ENCODE measurements at regions not wholly inside any gene's neighbourhood (a gene's known extent, or its start where the extent isn't known, plus 50 kb on each side); places are given as distances from the start of the nearest gene placed in this dataset.
A peak's percentile ranks its signal among the peaks of the same experiment; 100 is the strongest.

GRCh38 chr1:234554218-234554697 lies 55.7 kb downstream of the IRF2BP2 start:
- DNase-seq: no peak

DNA sequence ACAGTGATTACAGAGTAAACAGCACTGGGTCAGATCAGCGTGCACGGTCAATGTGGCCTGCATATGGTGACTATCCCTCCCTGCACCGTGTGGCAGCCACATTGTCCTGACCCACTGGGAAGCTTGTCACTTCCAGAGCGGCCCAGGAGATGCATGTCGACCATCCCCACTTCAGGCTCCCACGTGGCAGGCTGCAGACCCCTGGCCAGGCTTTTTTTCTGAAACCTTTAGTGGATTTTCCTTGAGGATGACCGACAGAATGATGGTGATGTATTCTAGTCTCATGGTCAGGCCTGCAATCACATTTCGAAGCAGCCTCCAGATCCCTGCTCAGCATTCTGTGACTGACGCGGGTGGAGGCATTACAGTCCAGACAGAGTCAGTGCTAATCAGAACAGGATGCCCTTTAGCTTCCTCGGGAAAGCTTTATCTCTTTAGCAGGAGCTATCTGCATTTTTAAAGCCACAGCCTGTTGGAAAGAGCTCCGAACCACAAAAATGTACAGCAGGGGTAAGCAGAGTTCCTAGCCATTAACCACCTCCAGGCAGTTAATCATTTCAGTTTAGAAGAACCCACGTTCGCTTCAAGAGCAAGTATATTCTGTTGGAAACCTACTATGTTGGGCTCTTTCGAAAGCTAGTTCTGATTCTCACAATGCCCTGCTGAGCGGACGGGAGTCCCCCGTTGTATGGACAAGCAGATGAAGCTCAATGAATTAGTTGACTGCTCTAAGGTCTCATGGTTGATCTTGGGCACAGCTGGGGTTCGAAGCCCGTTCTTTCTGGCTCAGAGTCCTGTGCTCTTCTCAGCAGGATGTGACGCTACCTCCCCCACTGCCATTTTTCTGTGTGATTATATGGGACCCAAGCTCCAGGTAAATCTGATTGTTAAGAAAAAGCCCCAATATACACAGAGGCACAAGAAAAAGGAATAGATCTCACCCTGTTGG lies 56.5 kb downstream of the IRF2BP2 start:
- no peak for DNase-seq

- DNase-seq: no peak
Observed at GRCh38 chr1:234551032-234551378, 59.0 kb downstream of the IRF2BP2 start.

GRCh38 chr1:234550341-234551031 lies 59.5 kb downstream of the IRF2BP2 start:
- DNase-seq: no peak

DNA sequence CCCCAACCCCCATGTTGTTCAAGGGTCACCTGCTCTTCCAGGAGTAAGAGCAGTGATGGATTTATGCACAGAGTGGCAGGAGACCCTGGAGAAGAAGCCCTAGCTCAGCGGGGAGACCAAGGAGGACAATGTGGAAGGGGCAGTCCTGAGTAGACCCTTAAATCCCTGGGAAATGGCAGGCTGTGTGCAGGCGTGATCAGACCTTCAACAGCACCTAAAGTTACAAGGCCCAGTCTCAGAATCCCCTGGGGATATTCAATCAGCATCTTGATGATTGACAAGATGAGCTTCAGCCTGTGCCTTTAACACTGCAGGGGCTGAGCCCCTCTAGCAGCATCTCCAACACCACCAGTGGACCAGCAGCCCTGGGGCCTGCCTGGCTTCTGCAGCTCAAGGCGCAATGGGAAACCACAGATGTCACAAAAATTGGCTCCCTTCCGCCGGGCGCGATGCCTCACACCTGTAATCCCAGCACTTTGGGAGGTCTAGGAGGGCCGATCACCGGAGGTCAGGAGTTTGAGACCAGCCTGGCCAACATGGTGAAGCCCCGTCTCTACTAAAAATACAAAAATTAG lies 60.4 kb downstream of the IRF2BP2 start:
- DNase-seq: no peak

- DNase-seq: no peak
Observed at GRCh38 chr1:234546890-234547788, 62.8 kb downstream of the IRF2BP2 start.

GRCh38 chr1:234546387-234546704 lies 63.6 kb downstream of the IRF2BP2 start:
- DNase-seq: no peak

GRCh38 chr1:234545517-234546386 lies 64.2 kb downstream of the IRF2BP2 start:
- DNase-seq: no peak

GRCh38 chr1:234544087-234544579 lies 65.2 kb upstream of the TARBP1 start:
- DNase-seq: peak; percentile 79

DNA sequence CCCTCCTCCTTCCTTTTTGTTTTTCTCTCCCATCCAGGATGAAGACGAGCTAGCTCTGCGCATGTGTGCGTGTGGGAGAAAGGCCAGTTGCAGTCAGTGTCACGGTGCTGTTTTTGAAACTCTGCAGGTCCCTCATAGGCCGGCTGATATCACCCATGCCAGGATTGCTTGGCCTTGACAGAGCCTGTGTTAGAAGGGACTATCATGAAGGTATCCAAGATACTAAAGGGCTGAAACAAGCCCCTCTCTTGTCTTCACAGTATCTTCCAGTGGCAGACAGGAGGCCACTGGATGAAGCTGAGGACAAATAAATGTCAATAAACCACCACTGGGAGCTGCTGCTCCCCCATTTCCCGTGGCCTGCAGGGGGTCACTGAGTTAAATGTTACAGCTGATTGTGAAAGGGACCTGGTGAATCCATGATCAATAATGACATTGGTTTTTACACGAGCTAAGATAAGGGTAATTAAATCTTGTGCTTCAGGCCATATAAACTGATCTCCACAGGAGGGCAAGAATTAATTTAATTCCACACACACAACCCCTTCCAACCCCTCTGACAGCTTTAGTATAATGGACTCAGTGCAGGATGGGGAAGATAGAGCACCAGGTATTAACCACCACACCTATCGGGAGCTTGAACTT lies 64.6 kb upstream of the TARBP1 start:
- DNase-seq: no peak

DNA sequence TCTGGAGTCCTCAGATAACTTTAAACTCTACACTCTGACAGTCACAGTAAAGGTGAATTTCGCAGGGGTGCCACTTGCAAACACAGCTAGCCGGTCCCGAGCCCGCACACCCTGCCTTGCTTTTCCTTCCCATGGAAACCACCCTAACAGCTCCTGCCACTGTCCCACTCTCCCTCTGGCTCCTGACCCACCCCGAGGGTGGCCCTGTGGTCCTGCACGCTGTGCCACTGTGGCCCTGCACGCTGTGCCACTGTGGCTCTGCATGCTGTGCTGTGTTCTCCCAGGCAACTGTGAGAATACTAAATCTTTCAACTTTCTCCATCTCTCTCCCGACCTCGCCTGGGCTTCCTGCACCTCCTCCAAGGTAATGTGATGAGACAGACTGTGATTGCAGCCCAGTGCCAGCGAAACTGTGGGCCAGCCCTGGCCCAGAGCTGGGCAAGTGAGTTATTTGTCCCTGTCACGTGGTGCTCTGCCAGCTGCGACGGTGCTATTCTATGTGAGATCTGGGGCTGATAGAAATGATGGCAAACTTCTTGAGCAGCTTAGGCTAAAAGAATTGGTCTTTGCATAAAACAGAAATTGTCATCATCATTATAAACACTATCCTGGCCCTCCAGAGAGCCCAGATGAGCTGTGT lies 63.4 kb upstream of the TARBP1 start:
- DNase-seq: no peak

DNA sequence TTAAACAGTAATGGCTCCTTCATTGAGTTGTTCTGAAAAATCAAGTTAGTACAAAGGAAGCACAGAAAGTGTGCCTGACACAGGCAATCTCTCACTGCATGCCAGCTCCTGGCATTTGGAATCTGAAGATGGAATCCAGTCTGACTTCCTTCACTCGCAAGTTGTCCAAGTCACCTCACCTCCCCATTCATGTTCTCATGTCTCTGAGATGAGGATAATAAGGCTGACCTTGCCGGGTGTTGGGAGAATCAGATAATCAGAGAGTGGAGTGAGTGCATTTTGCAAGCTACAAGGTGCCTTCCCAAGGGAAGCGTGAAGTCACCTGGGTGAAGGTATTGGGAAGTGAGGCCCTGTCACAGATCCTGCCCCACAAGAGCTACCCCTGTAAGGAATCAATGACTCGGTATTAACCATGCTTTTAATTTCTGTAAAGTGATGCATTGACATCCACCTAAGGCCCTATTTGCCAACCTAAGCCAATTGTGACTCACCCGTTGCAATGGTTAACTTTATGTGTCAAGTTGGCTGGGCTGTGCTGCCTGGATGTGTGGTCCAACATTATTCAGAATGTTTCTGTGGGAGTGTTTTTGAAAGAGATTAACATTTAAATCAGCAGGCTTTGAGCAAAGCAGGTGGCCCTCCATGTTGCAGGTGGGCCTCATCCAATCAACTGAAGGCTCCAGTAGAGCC lies 62.5 kb upstream of the TARBP1 start:
- DNase-seq: no peak

- DNase-seq: no peak
Observed at GRCh38 chr1:234540404-234540762, 61.4 kb upstream of the TARBP1 start.

DNA sequence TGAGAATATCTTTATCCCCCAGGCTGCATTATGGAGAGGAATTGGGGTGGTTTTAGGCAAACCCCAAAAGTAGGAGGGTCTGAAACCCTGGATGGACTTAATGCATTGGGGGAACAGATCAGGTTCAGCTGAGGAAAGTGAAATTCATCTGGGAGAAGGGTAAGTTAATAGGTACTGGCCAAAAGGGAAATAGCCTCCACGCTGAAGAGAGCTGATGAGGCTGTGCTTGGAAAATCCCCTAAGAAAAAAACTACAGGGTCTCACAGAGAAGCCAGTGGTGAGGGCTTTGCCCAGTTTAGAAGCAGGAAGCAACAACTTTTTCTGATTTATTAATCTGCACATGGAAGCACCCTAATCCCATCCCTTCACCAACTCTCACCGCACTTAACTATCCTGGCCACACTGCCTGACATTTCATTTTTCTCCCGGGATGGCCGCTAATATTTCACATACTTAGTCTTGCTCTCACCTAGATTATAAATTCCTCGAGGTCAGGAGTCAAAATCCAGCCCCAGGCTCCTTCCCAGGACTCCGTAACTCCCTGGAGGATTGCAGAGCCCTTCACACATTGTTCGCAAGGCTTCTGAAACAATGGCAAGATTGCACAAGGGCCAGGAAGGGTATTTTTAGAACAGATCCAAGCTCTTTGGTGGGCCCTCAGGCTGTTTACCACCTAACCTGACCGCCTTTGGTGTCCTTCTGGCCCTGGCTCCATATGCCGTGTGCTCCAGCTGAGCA lies 60.9 kb upstream of the TARBP1 start:
- DNase-seq: no peak

- DNase-seq: no peak
Observed at GRCh38 chr1:234538930-234539649, 60.1 kb upstream of the TARBP1 start.

- no peak for DNase-seq
Observed at GRCh38 chr1:234538062-234538731, 59.2 kb upstream of the TARBP1 start.

DNA sequence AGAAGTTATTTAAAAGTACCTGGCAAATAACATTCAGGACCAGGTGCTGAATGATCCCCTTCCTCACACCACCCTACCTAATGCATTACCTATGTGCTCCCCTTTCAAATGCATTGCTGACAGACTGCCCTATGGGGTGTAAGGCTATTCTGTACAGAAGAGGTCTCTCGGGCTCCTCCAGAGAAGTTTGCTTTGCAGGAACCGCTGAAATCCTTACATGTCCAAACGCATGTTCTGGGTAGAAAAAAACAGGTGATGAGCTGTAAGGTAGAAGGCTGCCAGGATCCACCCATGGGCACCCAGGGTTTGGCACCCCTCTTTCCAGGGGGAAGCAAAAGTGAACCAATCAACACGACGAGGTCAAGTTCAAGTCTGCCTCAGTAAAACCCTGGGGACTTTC lies 58.3 kb upstream of the TARBP1 start:
- DNase-seq: no peak

GRCh38 chr1:234536741-234537140 lies 57.8 kb upstream of the TARBP1 start:
- no peak for DNase-seq

Data from CD4-positive, alpha-beta T cell treated with Interleukin-17A for 4 hours (primary cell).